GM12865 (cell line): ENCODE measurements at regions not wholly inside any gene's neighbourhood (a gene's known extent, or its start where the extent isn't known, plus 50 kb on each side); places are given as distances from the start of the nearest gene placed in this dataset.

Experiments
- DNase-seq: peaks from one replicate; pipeline ENCODE4 v3.0.0; 2010; ENCODE audit warnings: low read depth
- H3K4me3 ChIP-seq: 2 replicates; pipeline ENCODE4 v1.5.1; 2011; ENCODE audit warnings: mild to moderate bottlenecking, low read depth, low read length, control low read depth
- CTCF ChIP-seq: IDR thresholded peaks from 2 replicates; pipeline ENCODE4 v1.5.1; 2011; ENCODE audit warnings: low read length, control low read depth, low read depth, inconsistent platforms; ENCODE audit not compliant: insufficient read depth; ENCODE audit errors: missing control alignments

GRCh38 chr10:2280713-2281300, 543.5 kb upstream of the ADARB2 start:
- DNase-seq: no peak
- no peak overlapping the region for H3K4me3 ChIP-seq
- TF ChIP-seq CTCF: no peak

GRCh38 chr10:2279711-2280110, 542.4 kb upstream of the ADARB2 start:
- no peak overlapping the region for H3K4me3 ChIP-seq
- no peak for DNase-seq
- TF ChIP-seq CTCF: no peak

GRCh38 chr10:2278363-2278762, 541.0 kb upstream of the ADARB2 start:
- H3K4me3 ChIP-seq: no peak overlapping the region
- no peak for TF ChIP-seq CTCF
- DNase-seq: no peak

GRCh38 chr10:2263561-2263960, 526.2 kb upstream of the ADARB2 start:
- DNase-seq: no peak
- no peak for TF ChIP-seq CTCF
- H3K4me3 ChIP-seq: no peak overlapping the region

- H3K4me3 ChIP-seq: no peak overlapping the region
- DNase-seq: no peak
- no peak for TF ChIP-seq CTCF
These were observed 525.6 kb upstream of the ADARB2 start for GRCh38 chr10:2262878-2263277.

- DNase-seq: no peak
- no peak overlapping the region for H3K4me3 ChIP-seq
- no peak for TF ChIP-seq CTCF
These were observed 525.0 kb upstream of the ADARB2 start for GRCh38 chr10:2262333-2262732.

GRCh38 chr10:2256241-2256640, 518.9 kb upstream of the ADARB2 start:
- no peak for TF ChIP-seq CTCF
- DNase-seq: no peak
- H3K4me3 ChIP-seq: no peak overlapping the region
